M059J (cell line): ENCODE measurements at regions not wholly inside any gene's neighbourhood (a gene's known extent, or its start where the extent isn't known, plus 50 kb on each side); places are given as distances from the start of the nearest gene placed in this dataset.
"Not testable (repeated sequence)": the region's sequence is repeated elsewhere in the genome, so short reads cannot be mapped to it uniquely, and the experiment has no call there.

Experiments used
- DNase-seq: peaks from one replicate; pipeline ENCODE4 v3.0.0-alpha.2; 2012; ENCODE audit warnings: low read depth

DNA sequence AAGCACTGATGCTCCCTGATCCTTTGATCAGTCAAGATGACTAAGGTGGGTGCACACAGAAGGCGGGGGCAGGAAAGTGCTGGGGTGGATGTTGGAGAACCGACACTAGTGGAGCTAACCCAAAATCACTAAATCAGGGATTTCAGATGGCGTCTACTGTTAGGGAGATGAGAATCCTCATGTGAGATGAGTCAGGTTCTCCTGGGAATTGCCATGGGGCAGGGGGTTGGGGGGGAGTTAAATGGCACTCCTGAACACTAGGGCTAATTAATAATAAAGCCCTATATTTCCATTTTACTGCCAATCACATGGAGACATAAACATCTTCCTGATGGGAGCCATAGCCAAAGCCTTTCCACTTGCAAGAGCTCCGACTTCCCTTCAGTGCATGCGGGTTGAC, 804.1 kb downstream of the KCNJ18 start:
- no peak for DNase-seq

DNA sequence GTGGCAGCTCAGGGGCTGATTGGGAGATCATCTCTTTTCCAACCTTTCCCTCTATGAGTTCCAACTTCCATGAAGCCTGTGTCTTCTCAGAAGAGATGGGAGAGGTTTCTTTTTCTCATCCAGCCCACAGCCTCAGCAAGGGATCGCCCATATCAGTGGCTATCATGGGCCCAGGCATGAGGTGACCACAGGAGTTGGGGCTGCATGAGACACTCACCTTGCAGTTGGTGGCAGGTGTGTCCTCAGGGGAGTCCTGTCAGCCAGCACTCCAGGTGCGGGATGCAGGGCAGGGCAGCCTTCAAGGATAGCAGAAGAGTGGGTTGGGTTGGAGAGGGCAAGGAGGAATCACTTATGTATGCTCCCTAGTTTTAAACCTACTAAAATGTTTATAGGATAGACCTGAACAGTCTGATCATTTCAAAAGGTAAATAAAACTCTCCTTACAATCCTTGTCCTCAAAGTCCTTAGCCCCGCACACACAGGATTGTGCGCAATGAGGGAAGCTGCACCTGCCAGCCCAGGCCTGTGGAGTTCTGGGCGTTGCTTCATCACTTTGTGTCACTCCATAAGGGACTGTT, 811.1 kb downstream of the KCNJ18 start:
- DNase-seq, result no peak

DNA sequence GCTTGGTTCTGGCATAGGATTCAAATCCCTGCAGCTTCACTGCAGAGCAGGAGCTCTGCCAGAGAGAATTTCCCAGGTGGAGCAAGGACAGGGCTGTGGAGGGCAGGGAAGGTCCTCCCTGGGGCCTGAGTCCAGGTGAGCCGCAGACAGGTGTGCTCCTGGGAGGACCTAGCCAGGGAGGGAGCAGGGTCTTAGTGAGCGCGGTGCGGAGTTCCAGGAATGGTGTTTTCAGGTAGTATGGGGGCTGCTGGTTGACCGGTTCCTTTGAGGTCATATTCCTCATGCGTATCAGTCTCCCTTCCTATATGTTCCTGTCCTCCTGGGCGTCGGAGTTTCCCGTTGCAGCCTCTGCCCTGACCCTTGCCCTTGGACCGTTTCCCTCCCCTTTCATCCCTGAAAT, 813.3 kb downstream of the KCNJ18 start:
- no peak for DNase-seq

DNA sequence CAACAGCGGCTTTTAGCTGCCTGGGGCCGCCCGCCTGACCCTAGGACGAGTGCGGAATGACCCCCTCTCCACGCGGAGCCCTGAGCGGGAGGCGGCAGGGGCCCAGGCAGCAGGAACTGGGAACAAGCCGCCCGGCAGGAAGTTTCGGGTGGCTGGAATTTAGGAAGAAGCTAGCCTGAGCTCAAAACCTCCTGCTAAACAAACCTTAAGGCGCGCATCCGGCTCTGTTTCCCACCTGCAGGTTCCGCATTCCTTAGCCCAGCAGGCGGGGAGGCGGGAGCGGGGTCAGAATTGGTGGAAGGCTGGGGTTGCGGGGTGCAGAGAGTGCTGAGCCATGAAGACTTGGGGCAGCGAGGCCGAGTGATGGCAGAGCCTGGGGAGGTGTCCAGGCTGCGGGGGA, 813.9 kb downstream of the KCNJ18 start:
- DNase-seq, result no peak

DNA sequence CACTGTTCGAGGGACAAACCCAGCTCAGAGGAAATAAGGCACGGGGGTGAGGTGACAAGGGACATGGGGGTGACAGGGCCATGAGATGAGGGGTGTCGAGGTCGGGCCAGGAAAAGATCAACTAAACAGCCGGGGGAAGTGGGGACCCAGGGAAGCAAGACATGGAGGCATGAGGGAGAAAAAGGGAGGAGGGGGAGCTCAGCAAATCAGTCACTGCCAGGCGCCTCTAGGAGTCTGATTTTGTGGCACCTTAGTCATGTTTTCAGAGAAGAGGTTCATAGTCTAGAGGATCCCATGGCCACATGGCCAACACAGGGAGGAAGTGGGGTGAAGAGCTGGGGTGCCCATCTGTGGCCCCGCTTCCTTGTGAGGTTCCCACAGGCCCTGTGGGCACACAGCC, 814.5 kb downstream of the KCNJ18 start:
- no peak for DNase-seq

DNA sequence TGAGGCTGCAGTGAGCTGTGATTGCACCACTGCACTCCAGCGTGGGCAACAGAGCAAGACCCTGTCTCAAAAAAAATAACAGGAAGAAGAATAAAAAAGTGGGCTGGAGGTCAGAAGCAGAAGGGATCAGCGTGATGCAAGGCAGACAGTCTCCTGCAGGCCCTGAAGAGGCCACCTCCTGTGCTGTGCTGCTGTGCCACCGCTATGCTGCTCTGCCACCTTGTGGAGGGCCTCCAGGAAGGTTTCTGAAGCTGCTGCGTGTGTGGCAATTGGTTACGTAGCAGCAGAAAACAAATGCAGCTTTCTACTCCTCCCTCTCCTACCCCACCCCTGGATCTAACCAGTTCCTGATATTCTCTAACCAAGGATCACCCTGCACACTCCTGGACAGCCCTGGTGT, 815.5 kb downstream of the KCNJ18 start:
- DNase-seq, result no peak

DNA sequence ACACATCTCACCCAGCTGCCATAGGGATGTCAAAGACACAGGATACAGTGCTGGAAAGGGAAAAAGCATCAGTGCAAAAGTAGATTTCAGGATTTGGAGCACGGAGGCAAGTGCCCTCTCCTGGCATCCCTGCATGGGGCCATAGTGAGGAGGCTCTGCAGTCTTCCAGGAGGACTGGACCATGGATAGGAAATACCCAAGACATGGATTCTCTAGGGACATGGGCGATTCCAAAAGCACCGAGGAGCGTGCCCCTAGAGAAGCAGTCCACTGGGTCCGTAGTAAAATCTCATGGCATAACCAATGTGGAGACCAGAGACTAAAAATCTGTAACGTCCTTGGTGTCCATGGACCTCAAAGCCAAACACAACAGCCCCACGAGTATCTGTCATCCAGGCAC, 818.2 kb downstream of the KCNJ18 start:
- no peak for DNase-seq

DNA sequence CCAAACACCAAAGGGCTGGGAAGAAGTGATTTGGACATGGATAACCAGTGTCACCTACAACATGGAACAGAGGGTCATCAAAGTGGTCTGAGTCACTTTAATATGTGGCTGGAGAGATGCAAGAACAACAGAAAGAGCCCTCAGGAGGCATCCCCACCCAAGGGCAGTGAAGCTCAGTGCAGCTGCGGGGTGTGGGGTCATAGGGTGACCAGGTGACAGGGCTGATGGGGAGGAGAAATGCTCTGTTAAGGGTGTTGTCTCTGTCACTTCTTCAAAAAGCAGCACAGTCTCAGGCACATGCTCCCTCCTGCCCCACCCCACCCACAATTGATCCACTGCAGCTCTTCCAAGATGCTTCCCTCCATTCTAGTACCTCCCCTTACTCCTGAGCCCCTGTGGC, 819.1 kb downstream of the KCNJ18 start:
- no peak for DNase-seq

DNA sequence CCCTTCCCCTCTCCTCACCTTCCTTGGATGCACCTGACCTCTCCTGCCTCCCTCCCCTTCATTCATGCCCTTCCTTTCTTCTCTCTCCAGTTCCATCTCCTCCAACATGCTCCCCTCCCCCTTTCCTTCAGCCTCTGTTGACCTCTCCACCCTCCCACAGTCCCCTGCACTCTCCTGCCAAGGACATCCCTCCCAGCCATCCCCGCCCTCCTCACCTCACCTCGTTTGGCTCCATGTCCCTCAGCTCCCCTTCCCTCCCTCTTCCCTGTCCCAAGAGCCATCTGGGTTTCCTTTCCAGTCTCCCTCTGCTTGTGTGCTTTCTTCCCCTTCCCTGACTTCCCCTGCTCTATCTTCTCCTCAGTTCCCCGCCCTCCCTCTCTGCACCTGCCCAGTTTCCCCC, 819.7 kb downstream of the KCNJ18 start:
- DNase-seq, result no peak

DNA sequence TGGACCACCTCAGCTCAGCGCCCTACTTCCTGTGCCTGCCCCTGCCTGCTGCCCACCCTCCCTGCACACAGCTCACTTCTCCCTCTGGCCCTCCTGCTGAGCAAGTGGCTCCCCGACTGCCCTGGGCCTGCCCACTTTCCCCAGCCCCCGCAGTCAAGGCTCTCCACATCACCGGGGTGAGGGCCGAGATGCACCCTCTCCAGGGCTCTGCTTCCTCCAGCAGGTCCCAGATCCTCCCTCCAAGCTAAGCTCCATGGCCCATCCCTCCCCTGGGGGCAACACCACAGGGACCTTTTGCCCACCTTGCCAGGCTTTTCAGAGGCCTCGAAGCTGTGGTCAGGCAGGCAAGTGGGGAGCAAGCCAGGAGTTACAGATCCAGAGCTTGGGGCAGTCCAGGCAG, 820.2 kb downstream of the KCNJ18 start:
- DNase-seq, result no peak

DNA sequence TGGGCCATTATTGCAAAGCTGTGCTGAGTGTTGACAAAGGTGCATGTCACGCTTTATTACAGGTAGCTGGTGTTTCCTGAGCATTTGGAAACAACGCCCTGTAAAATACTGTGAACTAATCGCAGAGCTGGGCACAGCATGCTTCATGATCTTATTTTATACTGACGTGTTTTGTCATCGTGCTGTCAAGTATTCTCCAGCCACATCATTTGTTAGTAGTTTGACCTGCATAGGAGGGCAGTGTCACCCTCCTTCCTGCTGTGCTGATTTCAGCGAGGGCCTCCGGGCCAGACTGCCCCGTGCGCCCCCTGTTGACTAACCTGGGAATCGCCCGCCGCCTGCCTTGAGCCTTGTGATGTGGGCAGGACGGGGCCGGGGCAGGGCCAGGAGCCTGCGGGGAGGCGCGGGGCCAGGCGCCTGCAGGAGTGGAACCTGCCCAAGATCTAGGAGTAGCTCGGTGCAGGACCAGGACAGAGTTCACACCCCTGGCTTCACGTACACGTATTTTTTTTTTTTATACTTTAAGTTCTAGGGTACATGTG, 820.7 kb downstream of the KCNJ18 start:
- DNase-seq, result no peak

DNA sequence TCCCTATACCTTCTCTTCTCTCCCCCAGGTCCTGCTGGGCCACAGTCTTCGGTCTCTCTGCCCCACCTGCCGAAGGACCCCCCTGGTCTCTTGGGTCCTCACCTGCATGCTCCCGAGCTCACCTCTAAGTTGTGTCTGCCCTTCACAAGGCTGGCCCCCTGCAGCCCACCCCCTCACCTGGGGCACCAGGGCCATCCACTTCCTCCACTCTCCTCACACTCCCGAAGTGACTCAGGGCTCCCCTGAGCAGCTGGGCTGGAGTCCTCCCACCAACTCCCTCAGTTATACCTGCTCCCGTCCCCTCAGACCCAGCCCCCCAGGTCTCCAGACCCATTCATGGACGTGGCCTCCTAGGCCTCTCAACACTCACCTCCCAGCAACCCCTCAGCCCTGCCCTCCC, 822.0 kb downstream of the KCNJ18 start:
- no peak for DNase-seq

DNA sequence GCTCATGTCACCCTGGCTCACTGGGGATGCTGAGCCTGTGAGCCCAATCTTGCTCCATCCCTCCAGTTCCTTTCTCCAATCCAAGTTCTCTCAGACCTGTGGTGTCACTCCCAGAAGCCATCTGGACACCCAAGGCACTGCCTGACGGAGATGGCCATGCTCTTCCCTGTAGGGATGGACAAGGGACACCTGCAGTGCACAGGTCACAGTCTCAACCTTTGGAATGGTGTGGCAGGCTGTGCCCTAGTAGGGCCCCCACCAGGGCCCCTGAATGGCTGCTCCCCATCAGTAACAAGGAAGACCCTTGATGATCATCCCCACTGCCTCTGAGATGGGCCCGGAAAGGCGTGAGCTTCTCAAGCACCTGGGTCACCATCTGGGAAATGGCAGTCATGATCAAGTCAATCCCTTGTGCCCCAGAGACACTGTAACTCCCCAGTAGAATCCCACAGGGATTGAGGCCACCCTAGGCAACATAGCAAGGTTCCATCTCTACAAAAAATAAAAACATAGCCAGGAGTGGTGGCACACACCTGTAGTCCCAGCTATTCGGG, 822.5 kb downstream of the KCNJ18 start:
- no peak for DNase-seq

DNA sequence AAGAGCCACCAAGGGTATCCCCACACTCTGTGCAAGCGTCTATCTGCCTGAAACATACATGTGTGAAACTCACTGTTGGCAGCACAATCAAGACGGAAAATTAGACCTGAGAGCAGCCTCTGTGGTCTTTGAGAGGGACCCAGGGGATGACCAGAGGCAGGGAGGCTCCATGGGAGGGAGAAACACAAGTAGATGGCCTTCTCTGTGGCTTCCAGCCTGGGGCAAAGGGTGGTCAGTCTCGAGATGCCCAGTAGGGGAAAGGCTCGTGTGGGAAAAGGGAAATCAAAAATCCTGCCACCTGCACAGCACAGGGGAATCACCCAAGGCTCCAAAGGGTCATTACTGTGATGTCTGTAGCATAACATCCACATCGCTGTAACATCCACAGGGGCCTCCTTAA, 823.3 kb downstream of the KCNJ18 start:
- DNase-seq, result no peak

DNA sequence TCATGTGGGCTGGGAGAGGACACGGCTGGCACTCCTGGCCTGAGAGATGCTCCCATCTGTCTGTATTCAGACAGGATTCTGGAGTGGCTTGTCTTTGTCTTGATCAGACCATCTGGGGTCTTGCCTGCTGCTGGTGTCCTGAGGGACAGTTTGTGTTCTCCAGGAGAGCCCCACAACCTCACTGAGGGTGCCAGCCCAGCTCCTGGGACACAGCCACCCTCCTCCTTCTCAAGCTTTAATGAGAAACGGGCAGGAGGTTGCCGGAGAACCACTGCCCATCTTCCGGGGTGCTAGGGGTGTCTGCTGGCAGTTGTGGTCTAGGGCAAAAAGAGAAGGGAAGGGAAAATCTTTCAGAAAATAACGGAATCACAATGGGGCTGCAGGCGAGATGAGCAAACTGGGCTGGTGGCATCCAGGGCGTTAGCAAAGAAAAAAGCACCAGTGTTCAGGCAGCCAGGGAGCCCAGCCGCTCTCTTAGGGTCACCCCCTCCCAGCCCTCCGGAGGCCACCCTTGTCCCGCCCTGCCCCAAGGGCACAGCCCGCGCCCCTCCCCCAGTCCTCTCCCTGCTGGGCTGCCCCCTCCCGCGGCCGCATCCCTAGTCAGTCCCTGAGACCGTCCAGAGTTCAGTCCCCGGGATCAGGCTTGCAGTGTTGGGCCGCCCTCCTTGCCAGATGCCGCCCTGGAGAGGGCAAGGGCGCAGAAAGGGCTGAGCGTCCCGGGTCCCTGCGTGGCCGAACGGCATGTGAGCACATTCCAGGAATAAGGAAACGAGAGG, 824.7 kb downstream of the KCNJ18 start:
- no peak for DNase-seq

DNA sequence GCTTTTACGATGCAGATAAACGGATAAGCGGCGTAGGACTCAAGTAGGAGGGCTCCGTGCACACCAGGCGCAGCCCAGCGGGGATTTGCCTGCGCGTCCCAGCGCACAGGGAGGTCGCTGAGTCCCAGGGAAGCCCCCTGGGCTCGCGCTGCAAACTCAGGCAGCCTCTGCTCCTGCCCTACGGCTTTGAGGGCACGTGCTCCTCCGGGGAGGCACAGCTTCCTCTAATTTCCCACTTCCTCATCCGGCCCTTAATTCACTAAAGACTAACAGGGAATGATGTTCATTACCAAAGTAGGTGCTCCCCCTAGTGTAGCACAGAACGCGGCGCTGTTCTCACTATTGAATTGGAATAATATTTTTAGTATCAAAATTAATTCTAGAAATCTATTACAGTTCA, 825.4 kb downstream of the KCNJ18 start:
- DNase-seq, result no peak

DNA sequence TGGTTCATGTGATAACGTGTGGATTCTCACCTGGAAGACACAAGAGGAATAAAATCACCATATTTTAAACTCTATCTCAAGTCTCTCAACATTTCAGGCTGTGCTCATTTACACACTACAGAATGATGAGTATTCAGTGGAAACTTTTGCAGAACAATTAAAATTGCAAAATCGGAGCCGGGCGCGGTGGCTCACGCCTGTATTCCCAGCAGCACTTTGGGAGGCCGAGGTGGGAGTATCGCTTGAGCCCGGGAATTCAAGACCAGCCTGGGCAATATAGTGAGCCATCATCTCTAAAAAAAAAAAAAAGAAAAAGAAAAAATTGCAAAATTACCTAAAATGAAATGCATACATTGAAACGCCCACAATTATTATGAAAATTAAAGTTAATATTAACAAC, 825.9 kb downstream of the KCNJ18 start:
- no peak for DNase-seq

DNA sequence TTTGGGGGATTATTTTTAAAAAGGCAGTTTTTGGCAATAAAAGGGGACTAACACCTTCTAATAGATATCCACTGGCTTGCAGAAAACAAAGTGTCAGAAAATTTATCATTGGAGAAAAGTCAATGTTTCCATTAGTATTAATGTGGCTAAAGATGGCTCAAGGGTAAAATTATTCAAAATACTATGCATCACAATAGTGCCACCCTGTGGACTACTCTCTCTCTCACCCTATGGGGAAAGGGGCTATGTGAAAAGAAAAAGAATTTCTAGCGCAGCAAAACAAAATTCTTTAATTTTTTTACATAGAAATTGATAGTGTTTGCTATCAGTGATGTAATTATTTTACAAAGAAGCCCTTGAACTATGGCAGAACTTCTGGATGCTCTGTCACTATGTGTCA, 856.5 kb downstream of the KCNJ18 start:
- DNase-seq, result not testable (repeated sequence)

DNA sequence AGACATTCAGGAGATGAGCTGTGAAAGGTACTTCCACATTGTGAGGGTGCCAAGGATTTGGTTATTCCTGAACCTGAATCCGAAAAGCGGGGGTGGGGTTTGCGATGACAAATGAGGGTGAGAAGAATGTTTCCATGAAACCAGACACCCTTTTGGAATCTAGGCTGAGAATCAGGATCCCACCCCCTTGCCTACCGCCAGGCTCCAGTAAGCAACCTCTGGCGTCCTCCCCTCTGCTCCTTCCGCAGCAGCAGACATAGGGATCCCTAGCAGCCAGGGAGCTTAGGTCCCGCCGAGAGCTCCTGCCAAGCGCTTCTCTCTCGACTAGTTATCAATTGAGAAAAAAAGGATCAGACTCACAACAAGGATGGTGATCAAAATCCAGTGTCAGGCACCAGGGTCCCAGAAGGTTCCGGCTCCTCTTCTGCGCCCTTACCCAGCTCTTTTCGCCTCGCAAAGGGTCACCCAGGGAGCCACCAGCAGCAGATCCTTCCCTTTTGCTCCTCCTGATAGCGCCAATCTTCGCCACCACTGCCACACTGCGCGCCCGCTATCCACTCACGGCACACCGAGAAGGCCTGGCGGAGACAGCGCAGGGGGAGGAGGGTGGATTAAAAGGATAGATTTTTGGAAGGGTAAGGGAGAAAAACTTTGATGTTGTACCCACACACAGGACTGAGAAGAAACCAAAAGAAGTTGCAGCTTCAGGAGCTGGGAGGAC, 859.5 kb downstream of the KCNJ18 start:
- not testable (repeated sequence) for DNase-seq

DNA sequence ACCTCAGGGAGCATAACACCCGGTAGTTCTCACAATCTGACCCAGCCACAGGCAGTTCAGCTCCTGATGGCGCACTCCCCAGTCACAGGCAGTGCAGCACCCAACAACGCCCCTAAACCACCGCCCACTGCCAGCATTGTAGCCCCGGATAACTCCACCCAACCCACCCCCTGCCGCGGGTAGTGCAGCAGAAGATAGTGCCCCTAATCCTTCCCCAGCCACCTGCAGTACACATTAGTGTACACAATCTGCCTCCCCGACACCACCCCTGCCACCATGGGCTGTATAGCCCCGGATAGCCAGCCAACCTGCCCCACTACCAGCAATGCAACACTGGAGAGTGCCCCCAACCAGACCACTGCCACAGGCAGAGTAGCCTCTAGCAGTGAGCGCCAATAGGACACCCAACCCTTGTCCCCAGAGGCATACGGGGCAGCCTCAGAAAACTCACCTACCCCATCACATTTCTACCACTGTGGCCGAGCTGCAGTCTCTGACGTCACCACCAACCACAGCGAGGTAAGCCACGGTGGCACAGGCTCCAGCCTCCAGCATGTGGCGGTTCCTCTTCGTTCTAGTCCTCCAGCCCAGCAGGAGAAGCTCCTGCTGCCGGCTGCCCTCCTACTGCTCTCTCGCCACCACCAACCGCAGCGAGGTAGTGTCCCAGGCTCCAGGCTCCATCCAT, 877.3 kb downstream of the KCNJ18 start:
- no peak for DNase-seq

DNA sequence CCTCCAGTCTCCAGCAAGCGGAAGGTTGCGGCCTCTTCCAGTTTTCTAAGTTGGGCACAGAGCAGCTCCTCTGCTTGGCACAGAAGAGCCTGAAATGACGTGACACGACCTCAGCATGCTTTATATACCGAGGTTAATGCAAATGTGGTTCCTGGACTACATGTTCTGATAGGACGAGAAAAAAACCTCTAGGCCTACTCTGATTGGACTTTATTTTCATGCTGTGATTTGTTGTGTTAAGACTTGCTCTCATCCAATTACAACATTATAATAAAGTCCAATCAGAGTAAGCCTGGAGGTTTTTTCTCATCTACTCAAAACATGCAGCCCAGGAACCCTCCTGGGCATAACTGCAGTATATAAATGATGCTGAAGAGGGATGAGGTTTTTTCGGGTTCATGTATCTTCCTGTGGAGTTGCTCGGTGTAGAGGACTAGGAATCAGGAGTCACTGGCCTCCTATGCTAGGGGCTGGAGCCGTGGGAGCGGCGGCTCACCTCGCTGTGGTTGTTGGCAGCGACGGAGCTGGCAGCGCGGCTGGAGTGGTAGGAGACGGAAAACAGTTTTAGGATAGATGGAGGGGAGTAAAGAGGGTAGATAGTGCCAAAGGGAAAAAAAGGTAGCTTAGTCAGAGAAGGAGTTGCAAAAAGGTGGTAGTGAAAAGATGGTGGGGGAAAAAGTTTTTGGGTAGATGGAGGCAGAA, 878.0 kb downstream of the KCNJ18 start:
- no peak for DNase-seq
